OCI-LY3 (cell line): ENCODE measurements at regions not wholly inside any gene's neighbourhood (a gene's known extent, or its start where the extent isn't known, plus 50 kb on each side); places are given as distances from the start of the nearest gene placed in this dataset.

Experiments used
- CTCF ChIP-seq: fragments of 200-600, 300-600 bp; sonication (generic); IDR thresholded peaks from 2 replicates; pipeline ENCODE4 v1.5.1; 2014; ENCODE audit warnings: antibody characterized with exemption, low read length, low read depth
- EZH2phosphoT487 ChIP-seq: fragments of 200-600 bp; shearing (Covaris generic); IDR thresholded peaks from 2 replicates; pipeline ENCODE4 v1.6.1; 2018; ENCODE audit warnings: antibody characterized with exemption, mixed run types, low read depth

GRCh38 chr3:6605227-6605626 is 255.7 kb upstream of the GRM7 start:
- no peak for TF ChIP-seq CTCF
- no peak for TF ChIP-seq EZH2phosphoT487
